ENCODE measurements at regions not wholly inside any gene's neighbourhood (a gene's known extent, or its start where the extent isn't known, plus 50 kb on each side); places are given as distances from the start of the nearest gene placed in this dataset.

DNA sequence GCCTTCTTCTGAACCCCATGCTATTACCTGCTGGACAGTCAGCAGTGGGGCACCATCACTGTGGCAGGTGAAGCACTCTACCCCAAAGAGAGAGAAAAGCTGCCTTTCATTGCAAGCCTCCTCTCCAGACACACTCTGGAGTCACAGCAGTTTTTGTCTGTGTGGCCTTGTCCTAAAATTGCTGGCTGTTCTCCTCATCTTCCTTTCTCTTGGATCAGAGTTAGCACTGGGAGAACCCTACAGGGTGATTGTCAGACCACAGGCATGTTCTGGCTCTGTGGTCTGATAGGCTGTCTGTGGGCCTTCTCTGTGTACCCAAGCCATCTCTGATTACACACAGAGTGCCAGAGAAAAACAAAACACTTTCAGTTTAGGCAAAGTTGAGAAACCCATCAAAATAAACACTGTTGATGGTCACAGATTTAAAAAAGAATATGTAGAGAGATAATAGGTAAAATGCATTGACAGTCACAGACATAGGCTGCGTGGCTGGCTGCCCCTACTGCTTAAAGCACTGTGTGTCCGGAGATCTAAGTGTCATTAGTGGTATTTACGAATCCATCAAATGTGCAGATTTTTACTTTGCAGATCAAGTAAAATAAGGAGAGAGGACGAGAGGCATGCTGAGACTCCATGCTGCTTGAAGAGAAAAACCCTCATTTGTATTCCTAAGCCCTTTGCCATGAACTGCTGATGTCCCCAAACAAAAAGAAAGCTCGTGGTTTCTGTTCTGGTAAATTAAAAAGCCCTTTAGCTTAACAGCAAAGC is 689.9 kb downstream of the TUSC7 start:
- Histone ChIP-seq H3K9me3 (ENCODE audit: insufficient read depth in 2 of 2, low read depth in 1 of 2, low read length in 1 of 2) (no peaks in the 10 kb centered on the region), H4K5ac (ENCODE audit: insufficient read length, low read depth, low read length) (no peak overlapping the region), H3K4me3 (ENCODE audit: extremely low read depth in 1 of 4, insufficient read depth in 2 of 4, low read depth in 3 of 4, low read length in 4 of 4) (peak overlapping the region in 2 of 4 experiments; percentile 10 to 40; a peak in 4 of 8 replicates), H2BK120ac (replicated peaks; ENCODE audit: low read depth, low read length) (peak overlapping the region; percentile 67), H2BK15ac (ENCODE audit: low read length) (0 out of 2 replicates have a peak overlapping the region, but pooled peaks have one; percentile 47), H3K14ac (ENCODE audit: insufficient read length) (no peak overlapping the region), H3K79me1 (ENCODE audit: low read depth, low read length) (no peaks in the 10 kb centered on the region), H3K18ac (ENCODE audit: extremely low read depth, low read length) (peak overlapping the region; percentile 79), H4K8ac (ENCODE audit: extremely low read depth, insufficient read depth, low read length) (no peak overlapping the region), H3K4me2 (ENCODE audit: insufficient read depth in 1 of 2, low read depth in 2 of 2, low read length in 2 of 2) (peak overlapping the region; percentile 60 to 72), H3K4me1 (replicated peaks in 1 of 4; ENCODE audit: control insufficient read depth in 3 of 4, insufficient read depth in 4 of 4, low read length in 3 of 4) (peaks cover 10 to 27% (median 18%) of the 10 kb centered on the region in 4 experiments), H4K91ac (replicated peaks; ENCODE audit: insufficient read length, low read length) (peak overlapping the region; percentile 82), H2BK5ac (ENCODE audit: low read depth, low read length) (peak overlapping the region; percentile 72; the same call in 1 of the 2 replicates), H3K27me3 (replicated peaks in 1 of 4; ENCODE audit: control insufficient read depth in 3 of 4, extremely low read depth in 1 of 4, insufficient read depth in 3 of 4, low read length in 3 of 4) (peaks cover 1 to 43% (median 24%) of the 10 kb centered on the region in 4 experiments), H3K23ac (ENCODE audit: insufficient read length) (no peak overlapping the region), H2AFZ (ENCODE audit: low read length) (no peak overlapping the region), H3K56ac (replicated peaks; ENCODE audit: insufficient read length, low read depth, low read length) (no peak overlapping the region), H3K23me2 (ENCODE audit: low read depth, low read length) (peaks cover 3% of the 10 kb centered on the region; the same call in 1 of the 2 replicates), H3K9ac (replicated peaks in 1 of 4; ENCODE audit: extremely low read depth in 1 of 4, low read depth in 3 of 4, low read length in 3 of 4) (no peak overlapping the region), H3K36me3 (ENCODE audit: control insufficient read depth in 2 of 4, insufficient read depth in 4 of 4, low read length in 3 of 4) (no peaks in the 10 kb centered on the region), H2AK5ac (ENCODE audit: low read depth, low read length) (no peak overlapping the region), H2BK12ac (ENCODE audit: low read depth, low read length) (peak overlapping the region; percentile 61; the same call in 1 of the 2 replicates), H3K79me2 (ENCODE audit: control insufficient read depth in 1 of 2, insufficient read depth in 2 of 2, low read length in 2 of 2) (no peaks in the 10 kb centered on the region), H3K27ac (ENCODE audit: low read depth, low read length) (no peak overlapping the region), H2BK20ac (ENCODE audit: low read length) (peak overlapping the region; percentile 88), H4K20me1 (replicated peaks in 1 of 2; ENCODE audit: control insufficient read depth in 1 of 2, insufficient read depth in 2 of 2, low read length in 2 of 2) (peaks cover 0 to 1% of the 10 kb centered on the region in 2 experiments), H3K4ac (replicated peaks; ENCODE audit: insufficient read length, low read depth, low read length) (peak overlapping the region; percentile 71)
- DNase-seq (ENCODE audit: low read depth in 1 of 2, low spot score in 2 of 2) (peak in 1 of 2 experiments; percentile 33), FAIRE-seq (peak; percentile 73)
- POLR2A ChIA-PET (ENCODE audit: partially characterized antibody): interaction anchor here (1.5 kb wide), 1 partner anchor 27 kb away, joined by 4 read pairs; no protein-coding TSS in a partner anchor
- CTCF ChIA-PET (ENCODE audit: partially characterized antibody): interaction anchor here (0.8 to 1.9 kb wide), 7 partner anchors 7 to 629 kb away, joined by 4 to 9 read pairs (median 5); no protein-coding TSS in a partner anchor
- 1% methylated on average over 5 of the region's 5 CpGs; no CpG with 5 or more reads in 1 of the 2 experiments for WGBS, 2 experiments (ENCODE audit: extremely low coverage in 1 of 2, insufficient coverage in 1 of 2, insufficient read length in 1 of 2, insufficient replicate concordance in 2 of 2, low coverage in 1 of 2, low lambda C conversion rate in 2 of 2, missing lambda C conversion rate in 1 of 2)
- peak; percentile 51 to 77; a peak in 1 of 4 replicates for TF ChIP-seq HDAC2 (IDR thresholded peaks at IDR 0.05; ENCODE audit: borderline replicate concordance in 1 of 2, low read depth in 2 of 2, low read length in 2 of 2)
- TF ChIP-seq TCF12 (IDR thresholded peaks at IDR 0.05; ENCODE audit: low read depth, low read length): 0 out of 2 replicates have a peak, but pooled peaks have one; percentile 23
- no peak for TF ChIP-seq MAFK (IDR thresholded peaks at IDR 0.05; ENCODE audit: low read depth, low read length)
- no peak for TF ChIP-seq BRCA1 (IDR thresholded peaks at IDR 0.05; ENCODE audit: low read depth, low read length)
- no peak for TF ChIP-seq NRF1 (IDR thresholded peaks at IDR 0.05; ENCODE audit: low read depth, low read length)
- TF ChIP-seq, protein P1, sequence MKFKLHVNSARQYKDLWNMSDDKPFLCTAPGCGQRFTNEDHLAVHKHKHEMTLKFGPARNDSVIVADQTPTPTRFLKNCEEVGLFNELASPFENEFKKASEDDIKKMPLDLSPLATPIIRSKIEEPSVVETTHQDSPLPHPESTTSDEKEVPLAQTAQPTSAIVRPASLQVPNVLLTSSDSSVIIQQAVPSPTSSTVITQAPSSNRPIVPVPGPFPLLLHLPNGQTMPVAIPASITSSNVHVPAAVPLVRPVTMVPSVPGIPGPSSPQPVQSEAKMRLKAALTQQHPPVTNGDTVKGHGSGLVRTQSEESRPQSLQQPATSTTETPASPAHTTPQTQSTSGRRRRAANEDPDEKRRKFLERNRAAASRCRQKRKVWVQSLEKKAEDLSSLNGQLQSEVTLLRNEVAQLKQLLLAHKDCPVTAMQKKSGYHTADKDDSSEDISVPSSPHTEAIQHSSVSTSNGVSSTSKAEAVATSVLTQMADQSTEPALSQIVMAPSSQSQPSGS (IDR thresholded peaks at IDR 0.05; ENCODE audit: low read length): peak; percentile 68; the same call in 1 of the 2 replicates
- TF ChIP-seq POLR2A (IDR thresholded peaks at IDR 0.05; ENCODE audit: control extremely low read depth in 1 of 2, low read depth in 2 of 2, low read length in 2 of 2): no peak
- peak; percentile 16; the same call in 1 of the 2 replicates for TF ChIP-seq MAX (IDR thresholded peaks at IDR 0.05)
- TF ChIP-seq POU5F1 (IDR thresholded peaks at IDR 0.05; ENCODE audit: low read depth, low read length): peak; percentile 61; the same call in 1 of the 2 replicates
